ENCODE measurements at regions not wholly inside any gene's neighbourhood (a gene's known extent, or its start where the extent isn't known, plus 50 kb on each side); places are given as distances from the start of the nearest gene placed in this dataset.

DNA sequence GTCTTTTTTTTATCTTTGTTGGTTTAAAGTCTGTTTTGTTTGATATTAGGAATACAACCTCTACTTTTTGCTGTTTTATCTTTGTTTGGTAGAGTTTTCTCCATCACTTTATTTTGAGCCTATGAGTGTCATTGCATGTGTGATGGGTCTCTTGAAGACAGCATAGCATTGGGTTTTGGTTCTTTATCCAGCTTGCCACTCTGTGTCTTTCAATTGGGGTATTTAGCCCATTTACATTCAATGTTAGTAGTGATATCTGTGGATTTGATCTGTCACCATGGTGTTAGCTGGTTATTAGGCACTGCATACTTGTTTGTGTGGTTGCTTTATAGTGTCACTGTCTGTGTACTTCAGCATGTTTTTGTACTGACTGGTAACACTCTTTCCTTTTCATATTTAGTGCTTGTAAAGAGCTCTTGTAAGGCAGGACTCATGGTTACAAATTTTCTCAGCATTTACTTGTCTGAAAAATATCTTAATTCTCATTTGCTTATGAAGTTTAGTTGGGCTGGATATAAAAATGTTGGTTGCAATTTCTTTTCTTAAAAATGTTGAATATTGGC is 845.5 kb downstream of the TLE4 start:
- Mint-ChIP-seq H3K36me3 (peaks cover 22% of the 10 kb centered on the region), H3K9me3 (peaks cover 18% of the 10 kb centered on the region), H3K4me3 (no peak overlapping the region), H3K4me1 (peaks cover 7% of the 10 kb centered on the region), H3K27me3 (no peaks in the 10 kb centered on the region), H3K27ac (no peak overlapping the region)
- no peak for ATAC-seq (ENCODE audit: low read depth)
- DNase-seq (ENCODE audit: low spot score in 2 of 2), result no peak

DNA sequence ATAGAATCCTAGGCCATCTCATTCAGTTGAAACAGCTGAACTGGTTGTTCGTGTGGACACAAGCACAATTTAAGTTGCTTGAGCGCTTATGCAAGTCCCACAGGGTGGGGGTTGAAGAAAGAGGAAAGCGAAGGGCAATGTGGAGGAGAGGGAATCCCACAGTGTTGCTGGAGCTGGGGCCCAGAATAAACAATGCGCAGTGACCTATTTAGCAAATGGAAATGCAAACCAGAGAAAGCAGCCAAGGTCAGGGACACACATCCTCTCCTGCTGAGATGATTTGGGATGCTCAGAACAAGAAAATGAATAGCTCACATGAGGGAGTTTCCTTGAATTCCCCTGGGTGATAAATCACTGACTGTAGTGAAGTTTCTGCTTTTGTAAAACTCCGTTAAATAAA is 838.3 kb downstream of the TLE4 start:
- no peaks in the 10 kb centered on the region for H3K27me3 Mint-ChIP-seq
- peaks cover 6% of the 10 kb centered on the region for H3K9me3 Mint-ChIP-seq
- peaks cover 10% of the 10 kb centered on the region for H3K36me3 Mint-ChIP-seq
- H3K4me3 Mint-ChIP-seq, result peak overlapping the region; percentile 36
- peaks cover 28% of the 10 kb centered on the region for H3K4me1 Mint-ChIP-seq
- ATAC-seq (ENCODE audit: low read depth), result peak; percentile 79
- H3K27ac Mint-ChIP-seq, result peak overlapping the region; percentile 42
- DNase-seq (ENCODE audit: low spot score in 2 of 2), result no peak

GRCh38 chr9:80407220-80407619 is 835.5 kb downstream of the TLE4 start:
- Mint-ChIP-seq H3K4me3 (no peak overlapping the region), H3K36me3 (peaks cover 10% of the 10 kb centered on the region), H3K9me3 (peaks cover 6% of the 10 kb centered on the region), H3K27ac (no peak overlapping the region), H3K27me3 (no peaks in the 10 kb centered on the region), H3K4me1 (peaks cover 25% of the 10 kb centered on the region)
- no peak for ATAC-seq (ENCODE audit: low read depth)
- no peak for DNase-seq (ENCODE audit: low spot score in 2 of 2)

DNA sequence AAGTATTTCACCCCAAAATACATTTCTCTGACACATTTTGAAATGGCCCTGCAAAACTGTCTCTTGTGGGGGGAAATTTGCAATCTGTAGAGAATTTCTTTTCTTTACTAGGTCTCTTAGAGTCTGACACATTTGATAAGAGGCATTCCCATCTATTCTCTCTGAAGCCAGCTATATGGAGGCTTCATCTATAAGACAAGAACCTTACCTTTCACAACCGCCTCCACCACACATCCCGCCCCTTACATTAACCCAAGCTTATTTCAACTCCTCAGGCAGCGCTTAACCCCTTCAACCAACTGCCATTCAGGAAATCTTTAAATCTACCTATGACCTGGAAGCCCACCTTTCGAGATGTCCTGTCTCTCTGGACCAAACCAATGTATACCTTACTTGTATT is 829.5 kb downstream of the TLE4 start:
- H3K27me3 Mint-ChIP-seq, result peaks cover 1% of the 10 kb centered on the region
- H3K4me3 Mint-ChIP-seq, result no peak overlapping the region
- ATAC-seq (ENCODE audit: low read depth) (no peak), DNase-seq (ENCODE audit: low spot score in 2 of 2) (no peak)
- no peak overlapping the region for H3K27ac Mint-ChIP-seq
- peaks cover 4% of the 10 kb centered on the region for H3K36me3 Mint-ChIP-seq
- peaks cover 3% of the 10 kb centered on the region for H3K4me1 Mint-ChIP-seq
- peaks cover 1% of the 10 kb centered on the region for H3K9me3 Mint-ChIP-seq

GRCh38 chr9:80400624-80401230 is 829.0 kb downstream of the TLE4 start:
- Mint-ChIP-seq H3K4me3 (no peak overlapping the region), H3K4me1 (peaks cover 3% of the 10 kb centered on the region), H3K27ac (peak overlapping the region; percentile 79), H3K9me3 (peaks cover 1% of the 10 kb centered on the region), H3K36me3 (peaks cover 4% of the 10 kb centered on the region), H3K27me3 (peaks cover 1% of the 10 kb centered on the region)
- DNase-seq (ENCODE audit: low spot score in 2 of 2) (no peak), ATAC-seq (ENCODE audit: low read depth) (no peak)

GRCh38 chr9:80399606-80400005 is 827.8 kb downstream of the TLE4 start:
- Mint-ChIP-seq H3K36me3 (peaks cover 4% of the 10 kb centered on the region), H3K4me3 (no peak overlapping the region), H3K27me3 (peaks cover 1% of the 10 kb centered on the region), H3K4me1 (peaks cover 3% of the 10 kb centered on the region), H3K27ac (no peak overlapping the region), H3K9me3 (peaks cover 1% of the 10 kb centered on the region)
- DNase-seq (ENCODE audit: low spot score in 2 of 2), result no peak
- no peak for ATAC-seq (ENCODE audit: low read depth)

DNA sequence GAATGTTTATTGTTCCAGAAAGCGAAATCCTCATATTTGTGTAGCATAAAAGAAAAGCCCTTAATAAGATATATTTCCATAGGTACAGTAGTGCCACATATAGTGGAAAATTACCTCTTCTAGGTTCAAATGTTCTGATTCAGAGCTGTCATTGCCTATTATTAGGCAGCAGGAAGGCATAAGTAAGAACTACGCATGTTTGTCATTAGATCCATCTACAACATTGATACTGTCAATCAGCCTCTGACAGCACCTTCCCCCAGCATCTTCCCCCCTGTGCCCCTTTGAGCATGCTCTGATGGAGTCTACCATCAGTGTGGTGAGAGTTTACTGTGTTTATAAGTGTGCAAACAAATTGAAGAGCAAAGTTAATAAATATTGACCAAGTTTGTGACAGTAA is 816.1 kb downstream of the TLE4 start:
- Mint-ChIP-seq H3K27ac (no peak overlapping the region), H3K27me3 (no peaks in the 10 kb centered on the region), H3K4me3 (no peak overlapping the region), H3K36me3 (peaks cover 26% of the 10 kb centered on the region), H3K4me1 (no peaks in the 10 kb centered on the region), H3K9me3 (peaks cover 6% of the 10 kb centered on the region)
- ATAC-seq (ENCODE audit: low read depth) (no peak), DNase-seq (ENCODE audit: low spot score in 2 of 2) (no peak)

DNA sequence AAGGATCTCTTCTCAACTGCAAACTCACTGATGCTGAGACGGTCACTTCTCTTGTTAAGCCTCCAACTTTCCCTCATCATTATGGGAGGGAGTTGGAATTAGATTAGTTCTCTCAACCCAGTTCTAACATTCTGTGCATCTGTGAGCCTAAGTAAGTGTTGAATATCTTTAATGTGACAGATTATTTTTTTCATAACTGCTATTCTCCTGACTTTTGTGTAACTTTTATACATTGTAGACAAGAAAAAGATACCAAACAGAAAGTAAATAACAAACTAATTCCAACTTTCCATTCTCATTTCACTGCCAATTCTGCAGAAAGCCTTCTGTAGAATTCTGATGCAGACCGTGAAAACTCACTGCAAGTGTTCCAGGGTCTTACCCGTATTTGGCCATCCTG is 813.5 kb downstream of the TLE4 start:
- Mint-ChIP-seq H3K4me1 (no peaks in the 10 kb centered on the region), H3K4me3 (no peak overlapping the region), H3K9me3 (peaks cover 2% of the 10 kb centered on the region), H3K36me3 (peaks cover 12% of the 10 kb centered on the region), H3K27ac (no peak overlapping the region), H3K27me3 (no peaks in the 10 kb centered on the region)
- DNase-seq (ENCODE audit: low spot score in 2 of 2) (no peak), ATAC-seq (ENCODE audit: low read depth) (no peak)

DNA sequence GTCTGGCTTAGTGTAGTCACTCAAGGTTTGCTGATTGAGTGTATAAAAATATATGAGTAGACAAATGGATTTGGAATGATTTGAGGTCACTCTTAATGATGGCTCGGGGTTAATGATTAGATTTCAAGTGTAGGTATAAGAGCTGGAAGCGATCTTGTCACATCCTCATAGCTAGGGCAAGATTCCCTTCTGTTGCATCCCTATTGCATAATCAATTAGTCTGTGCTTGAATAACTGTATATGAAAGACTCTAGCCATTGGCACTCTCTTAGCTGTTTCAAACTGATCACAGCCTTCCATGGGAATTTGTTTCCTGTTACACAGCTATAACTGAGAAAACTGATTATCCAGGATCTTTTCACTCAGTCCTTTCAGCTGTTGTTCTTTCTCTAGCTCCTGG is 811.6 kb downstream of the TLE4 start:
- H3K9me3 Mint-ChIP-seq, result peaks cover 2% of the 10 kb centered on the region
- H3K4me1 Mint-ChIP-seq, result peaks cover 1% of the 10 kb centered on the region
- H3K4me3 Mint-ChIP-seq, result no peak overlapping the region
- H3K36me3 Mint-ChIP-seq, result peaks cover 10% of the 10 kb centered on the region
- ATAC-seq (ENCODE audit: low read depth) (no peak), DNase-seq (ENCODE audit: low spot score in 2 of 2) (no peak)
- H3K27ac Mint-ChIP-seq, result no peak overlapping the region
- no peaks in the 10 kb centered on the region for H3K27me3 Mint-ChIP-seq

DNA sequence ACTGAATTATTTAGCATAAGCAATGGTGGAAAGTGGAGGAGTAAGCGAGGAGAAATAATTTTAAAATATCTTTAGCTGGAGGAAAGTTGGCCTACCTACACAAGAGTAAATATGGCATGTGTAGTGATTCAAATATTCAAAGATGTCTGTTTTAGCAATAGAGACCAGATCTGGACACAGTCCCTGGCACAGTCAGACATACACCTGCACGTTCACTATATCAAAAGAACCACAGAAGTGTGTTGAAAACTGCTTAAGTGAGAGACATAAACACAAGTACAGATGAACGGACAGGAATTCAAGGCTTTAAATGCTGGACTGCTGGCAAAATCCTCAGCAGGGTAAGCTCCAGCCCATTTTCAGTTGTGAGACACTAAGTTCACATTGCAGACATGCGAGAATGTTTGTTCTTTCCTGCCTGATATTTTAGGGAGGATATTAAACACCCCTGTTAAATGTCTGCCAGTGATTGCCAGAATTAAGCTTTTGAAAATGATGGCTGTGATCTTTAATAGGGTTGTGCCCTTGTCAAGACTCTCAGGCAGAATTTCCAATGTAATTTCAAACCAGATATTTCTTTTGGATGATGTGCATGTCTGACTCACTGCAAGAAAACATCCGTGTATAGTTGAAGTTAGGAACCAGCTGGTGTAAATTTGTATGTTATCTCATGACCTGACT is 810.6 kb downstream of the TLE4 start:
- no peaks in the 10 kb centered on the region for H3K27me3 Mint-ChIP-seq
- no peak overlapping the region for H3K4me3 Mint-ChIP-seq
- H3K27ac Mint-ChIP-seq, result no peak overlapping the region
- DNase-seq (ENCODE audit: low spot score in 2 of 2) (no peak), ATAC-seq (ENCODE audit: low read depth) (no peak)
- peaks cover 2% of the 10 kb centered on the region for H3K9me3 Mint-ChIP-seq
- peaks cover 9% of the 10 kb centered on the region for H3K36me3 Mint-ChIP-seq
- peaks cover 3% of the 10 kb centered on the region for H3K4me1 Mint-ChIP-seq

DNA sequence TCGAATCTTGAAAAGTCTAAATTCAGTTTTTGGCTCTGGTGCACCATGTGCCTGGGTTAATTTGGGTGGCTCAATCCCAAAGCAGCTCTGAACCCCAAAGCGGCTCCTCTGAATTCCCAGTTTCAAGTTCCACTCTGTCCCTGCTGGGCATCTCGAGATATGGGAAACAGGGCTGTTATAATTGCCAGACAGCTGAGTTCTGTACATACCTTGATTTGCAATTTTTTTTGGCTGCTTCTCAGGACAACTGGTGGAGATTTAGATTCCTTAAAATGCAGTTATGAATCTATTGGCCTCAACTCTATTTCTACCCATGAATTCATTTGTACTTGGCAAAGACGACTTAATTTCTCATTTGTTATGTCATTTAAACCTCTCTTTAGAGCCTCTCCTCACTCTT is 808.5 kb downstream of the TLE4 start:
- Mint-ChIP-seq H3K27ac (no peak overlapping the region), H3K4me3 (no peak overlapping the region), H3K9me3 (no peaks in the 10 kb centered on the region), H3K27me3 (no peaks in the 10 kb centered on the region), H3K4me1 (peaks cover 3% of the 10 kb centered on the region), H3K36me3 (peaks cover 4% of the 10 kb centered on the region)
- DNase-seq (ENCODE audit: low spot score in 2 of 2) (no peak), ATAC-seq (ENCODE audit: low read depth) (no peak)

DNA sequence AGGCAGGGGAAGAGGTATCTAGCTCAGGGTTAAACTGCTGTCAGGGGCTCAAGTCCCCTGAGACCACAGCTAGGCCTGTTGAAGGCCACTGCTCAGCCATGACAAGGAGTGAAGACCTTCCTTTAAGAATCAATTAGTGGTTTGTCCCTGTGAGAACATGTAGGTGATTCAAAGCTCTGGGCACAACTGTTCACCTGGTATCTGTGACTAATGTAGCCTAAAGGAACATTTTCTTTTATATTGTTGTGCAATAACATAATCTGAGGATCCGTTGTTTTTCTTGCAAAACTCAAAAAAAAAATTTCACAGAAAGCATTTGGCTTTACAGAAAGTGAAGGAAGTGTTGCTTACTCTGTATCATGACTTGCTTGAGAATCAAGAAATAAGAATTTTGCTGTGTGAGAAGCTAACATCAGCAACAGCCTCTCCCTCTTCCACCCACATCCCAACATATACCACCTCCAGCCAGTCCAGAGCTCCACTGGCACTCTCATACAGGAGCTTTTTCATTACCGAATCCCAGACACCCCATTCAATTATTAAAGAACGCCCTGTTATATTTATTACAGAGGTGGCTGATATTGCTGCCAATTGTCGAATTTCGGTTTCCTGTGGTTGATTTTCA is 807.0 kb downstream of the TLE4 start:
- Mint-ChIP-seq H3K27ac (no peak overlapping the region), H3K27me3 (no peaks in the 10 kb centered on the region)

GRCh38 chr9:80376180-80376579 is 804.4 kb downstream of the TLE4 start:
- DNase-seq (ENCODE audit: low spot score in 2 of 2) (no peak), ATAC-seq (ENCODE audit: low read depth) (no peak)
- no peaks in the 10 kb centered on the region for H3K9me3 Mint-ChIP-seq
- H3K4me1 Mint-ChIP-seq, result peaks cover 3% of the 10 kb centered on the region
- H3K27ac Mint-ChIP-seq, result no peak overlapping the region
- no peaks in the 10 kb centered on the region for H3K27me3 Mint-ChIP-seq
- H3K4me3 Mint-ChIP-seq, result no peak overlapping the region
- peaks cover 4% of the 10 kb centered on the region for H3K36me3 Mint-ChIP-seq

More for the DNA sequence above, 807.0 kb downstream of the TLE4 start:
- H3K4me3 Mint-ChIP-seq, result no peak overlapping the region
- H3K36me3 Mint-ChIP-seq, result peaks cover under 1% of the 10 kb centered on the region
- no peaks in the 10 kb centered on the region for H3K9me3 Mint-ChIP-seq
- peaks cover 3% of the 10 kb centered on the region for H3K4me1 Mint-ChIP-seq
- no peak for ATAC-seq (ENCODE audit: low read depth)
- DNase-seq (ENCODE audit: low spot score in 2 of 2), result no peak

DNA sequence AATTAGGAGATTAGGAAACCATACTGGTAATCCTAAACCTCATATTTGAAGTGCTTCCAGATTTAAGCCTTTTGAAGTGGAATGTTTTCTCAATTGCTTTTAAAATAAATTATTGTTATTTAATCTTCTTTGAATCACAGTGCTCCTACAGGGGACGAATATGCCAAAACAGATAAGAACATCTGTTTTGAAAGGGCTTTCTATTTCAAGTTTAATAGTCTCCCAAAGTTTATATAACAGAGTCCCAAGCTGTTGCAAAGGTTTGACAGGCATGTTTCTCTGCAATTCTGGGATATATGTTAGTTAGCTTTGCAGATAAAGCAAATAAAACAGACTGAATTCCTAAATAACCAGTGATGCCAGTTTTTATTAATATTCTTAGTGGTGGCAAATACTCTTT is 803.7 kb downstream of the TLE4 start:
- no peaks in the 10 kb centered on the region for H3K9me3 Mint-ChIP-seq
- peaks cover 4% of the 10 kb centered on the region for H3K36me3 Mint-ChIP-seq
- ATAC-seq (ENCODE audit: low read depth) (no peak), DNase-seq (ENCODE audit: low spot score in 2 of 2) (no peak)
- H3K27ac Mint-ChIP-seq, result no peak overlapping the region
- H3K4me3 Mint-ChIP-seq, result no peak overlapping the region
- H3K4me1 Mint-ChIP-seq, result peaks cover 3% of the 10 kb centered on the region
- no peaks in the 10 kb centered on the region for H3K27me3 Mint-ChIP-seq

Data from memory B cell (primary cell).